Ovary (tissue), 3 donors: ENCODE measurements at regions not wholly inside any gene's neighbourhood (a gene's known extent, or its start where the extent isn't known, plus 50 kb on each side); places are given as distances from the start of the nearest gene placed in this dataset.

ENCODE experiments used
- CTCF ChIP-seq, 3 donors: fragments of 450-650 bp in 2 of 3; fragments of 200-600 bp in 1 of 3; IDR thresholded peaks; one replicate each; pipeline versions ENCODE4 v1.5.1 to v1.8.0; 2016 to 2022; ENCODE audit warnings: antibody characterized with exemption in 3 of 3, mild to moderate bottlenecking in 1 of 3
- EP300 ChIP-seq: sonication (generic); formaldehyde crosslinking; IDR thresholded peaks from one replicate; pipeline ENCODE4 v1.6.1; 2017; ENCODE audit warnings: antibody characterized with exemption
- POLR2A ChIP-seq: fragments of 450-650 bp; IDR thresholded peaks from one replicate; pipeline ENCODE4 v1.6.1; 2017; ENCODE audit warnings: antibody characterized with exemption, mild to moderate bottlenecking, moderate library complexity
- donor health status: DM: no; HTN: no; CAD: no.

- TF ChIP-seq CTCF (IDR thresholded peaks at IDR 0.05) (no peak), POLR2A (no peak), EP300 (no peak)
These were observed 193.1 kb upstream of the GATB start for GRCh38 chr4:151953795-151954372.
